Hepatocyte (in vitro differentiated cells): ENCODE measurements at regions not wholly inside any gene's neighbourhood (a gene's known extent, or its start where the extent isn't known, plus 50 kb on each side); places are given as distances from the start of the nearest gene placed in this dataset.

Experiments
- DNase-seq: peaks from one replicate; pipeline ENCODE4 v3.0.0-alpha.2; 2016; ENCODE audit warnings: low spot score
- H2AFZ ChIP-seq: fragments of 200-600 bp; sonication (generic); 2 replicates; pipeline ENCODE4 v1.6.0; 2016; ENCODE audit warnings: antibody characterized with exemption, mild to moderate bottlenecking
- H3K27ac ChIP-seq: fragments of 200-600 bp; sonication (generic); 2 replicates; pipeline ENCODE4 v1.5.1; 2016; ENCODE audit warnings: mild to moderate bottlenecking
- H3K27me3 ChIP-seq: fragments of 200-600 bp; sonication (generic); 2 replicates; pipeline ENCODE4 v1.6.1; 2016
- H3K36me3 ChIP-seq: fragments of 200-600 bp; sonication (generic); replicated peaks from 2 replicates; pipeline ENCODE4 v1.5.1; 2016; ENCODE audit warnings: low read depth; ENCODE audit not compliant: insufficient read depth
- H3K4me1 ChIP-seq: fragments of 200-600 bp; sonication (generic); 2 replicates; pipeline ENCODE4 v1.5.1; 2016; ENCODE audit warnings: mild to moderate bottlenecking, moderate library complexity; ENCODE audit not compliant: insufficient read depth
- H3K4me2 ChIP-seq: fragments of 200-600 bp; sonication (generic); 2 replicates; pipeline ENCODE4 v1.6.0; 2016
- H3K4me3 ChIP-seq: fragments of 200-600 bp; sonication (generic); 2 replicates; pipeline ENCODE4 v1.5.1; 2016; ENCODE audit warnings: mild to moderate bottlenecking
- H3K79me2 ChIP-seq: fragments of 200-600 bp; sonication (generic); 2 replicates; pipeline ENCODE4 v1.6.0; 2017; ENCODE audit warnings: mild to moderate bottlenecking
- H3K9me2 ChIP-seq: fragments of 200-600 bp; sonication (generic); replicated peaks from 2 replicates; pipeline ENCODE4 v1.6.0; 2017; ENCODE audit warnings: mild to moderate bottlenecking; ENCODE audit not compliant: insufficient read depth
- H3K9me3 ChIP-seq: fragments of 200-600 bp; sonication (generic); 2 replicates; pipeline ENCODE4 v1.5.1; 2016; ENCODE audit warnings: low read depth, mild to moderate bottlenecking
- H4K20me1 ChIP-seq: fragments of 200-600 bp; sonication (generic); 2 replicates; pipeline ENCODE4 v1.6.0; 2016; ENCODE audit warnings: mild to moderate bottlenecking; ENCODE audit not compliant: insufficient read depth, poor library complexity, severe bottlenecking
- EZH2 ChIP-seq: fragments of 200-600 bp; sonication (generic); IDR thresholded peaks from 2 replicates; pipeline ENCODE4 v1.6.1; 2016; ENCODE audit warnings: antibody characterized with exemption, mild to moderate bottlenecking, borderline replicate concordance
- EZH2phosphoT487 ChIP-seq: fragments of 200-600 bp; sonication (generic); IDR thresholded peaks from one replicate; pipeline ENCODE4 v1.6.1; 2018; ENCODE audit warnings: antibody characterized with exemption, mild to moderate bottlenecking, low read depth, moderate library complexity; ENCODE audit not compliant: unreplicated experiment, severe bottlenecking
- WGBS: methylation state at CpG from one replicate; pipeline ENCODE4 v1.1.6; 2016; ENCODE audit warnings: low lambda C conversion rate; ENCODE audit errors: missing lambda C conversion rate; 5-methylcytosine and 5-hydroxymethylcytosine counted together
- TF ChIP-seq, protein P1 (sequence below): fragments of 200-600 bp; sonication (generic); IDR thresholded peaks from 2 replicates; pipeline ENCODE4 v1.5.1; 2016; ENCODE audit warnings: antibody characterized with exemption, mild to moderate bottlenecking; ENCODE audit not compliant: poor library complexity

DNA sequence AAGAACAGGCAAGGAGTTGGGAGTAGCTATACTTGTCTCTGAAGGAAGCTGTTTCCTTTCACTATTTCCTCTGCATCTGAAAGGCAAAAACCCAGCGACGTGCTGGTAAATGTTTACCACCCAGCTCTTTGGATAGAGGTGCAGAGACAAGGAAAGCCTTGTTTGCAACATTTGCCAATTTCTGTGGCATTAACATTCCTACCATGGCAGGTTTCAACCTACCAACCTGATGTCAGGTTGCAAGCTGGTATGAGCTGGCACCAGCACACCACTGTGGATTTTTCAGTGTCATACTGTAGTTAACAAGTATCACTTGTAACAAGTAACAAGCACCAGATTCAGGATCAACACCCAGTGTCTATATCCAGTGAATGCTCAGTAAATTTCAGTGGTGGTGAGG lies 294.8 kb upstream of the TMPO start:
- H3K4me2 ChIP-seq: no peak overlapping the region

DNA sequence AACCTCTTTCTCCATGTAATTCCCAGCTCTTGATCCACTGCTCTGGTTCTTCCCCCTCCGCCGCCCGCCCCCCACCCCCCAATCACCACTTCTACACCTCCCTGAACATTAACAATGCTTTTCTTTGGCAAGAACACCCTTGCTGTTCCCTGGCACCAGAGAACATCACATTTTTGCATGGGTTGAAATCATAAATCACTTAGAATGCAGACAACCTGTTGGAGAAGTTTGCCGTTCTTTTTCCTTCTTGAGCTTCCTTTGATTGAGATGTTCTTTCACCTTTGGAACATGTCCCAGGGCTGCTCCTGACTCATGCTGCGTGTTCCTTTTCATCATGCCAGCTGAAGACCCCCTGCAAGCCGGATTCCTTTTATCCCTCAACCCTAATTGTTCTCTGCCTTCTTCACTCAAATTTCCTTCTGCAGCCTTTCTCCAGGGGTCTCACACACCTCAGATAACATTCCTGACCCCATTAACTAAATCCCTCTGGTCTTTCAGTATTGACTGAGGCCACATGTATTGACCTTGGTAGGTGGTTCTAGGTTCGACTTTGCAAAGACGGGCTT lies 294.1 kb upstream of the TMPO start:
- peaks cover 14% of the 10 kb centered on the region for H3K4me1 ChIP-seq
- H3K27ac ChIP-seq: no peak overlapping the region
- no peak overlapping the region for H3K4me3 ChIP-seq
- no peak overlapping the region for H3K4me2 ChIP-seq
- H3K9me2 ChIP-seq: no peaks in the 10 kb centered on the region
- no peaks in the 10 kb centered on the region for H3K9me3 ChIP-seq
- H2AFZ ChIP-seq: no peak overlapping the region
- no peaks in the 10 kb centered on the region for H3K79me2 ChIP-seq
- no peaks in the 10 kb centered on the region for H3K27me3 ChIP-seq
- H4K20me1 ChIP-seq: no peaks in the 10 kb centered on the region
- H3K36me3 ChIP-seq: no peaks in the 10 kb centered on the region
- TF ChIP-seq, protein P1, sequence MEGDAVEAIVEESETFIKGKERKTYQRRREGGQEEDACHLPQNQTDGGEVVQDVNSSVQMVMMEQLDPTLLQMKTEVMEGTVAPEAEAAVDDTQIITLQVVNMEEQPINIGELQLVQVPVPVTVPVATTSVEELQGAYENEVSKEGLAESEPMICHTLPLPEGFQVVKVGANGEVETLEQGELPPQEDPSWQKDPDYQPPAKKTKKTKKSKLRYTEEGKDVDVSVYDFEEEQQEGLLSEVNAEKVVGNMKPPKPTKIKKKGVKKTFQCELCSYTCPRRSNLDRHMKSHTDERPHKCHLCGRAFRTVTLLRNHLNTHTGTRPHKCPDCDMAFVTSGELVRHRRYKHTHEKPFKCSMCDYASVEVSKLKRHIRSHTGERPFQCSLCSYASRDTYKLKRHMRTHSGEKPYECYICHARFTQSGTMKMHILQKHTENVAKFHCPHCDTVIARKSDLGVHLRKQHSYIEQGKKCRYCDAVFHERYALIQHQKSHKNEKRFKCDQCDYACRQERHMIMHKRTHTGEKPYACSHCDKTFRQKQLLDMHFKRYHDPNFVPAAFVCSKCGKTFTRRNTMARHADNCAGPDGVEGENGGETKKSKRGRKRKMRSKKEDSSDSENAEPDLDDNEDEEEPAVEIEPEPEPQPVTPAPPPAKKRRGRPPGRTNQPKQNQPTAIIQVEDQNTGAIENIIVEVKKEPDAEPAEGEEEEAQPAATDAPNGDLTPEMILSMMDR: no peak
- TF ChIP-seq EZH2phosphoT487: no peak
- no peak for TF ChIP-seq EZH2
- no peak for DNase-seq
- WGBS: 73% methylated on average over 8 of the region's 8 CpGs

More for the DNA sequence above, 294.8 kb upstream of the TMPO start:
- Histone ChIP-seq H3K27ac (no peak overlapping the region), H2AFZ (no peak overlapping the region), H3K9me3 (no peaks in the 10 kb centered on the region), H3K9me2 (no peaks in the 10 kb centered on the region), H3K79me2 (no peaks in the 10 kb centered on the region), H4K20me1 (no peaks in the 10 kb centered on the region), H3K4me1 (peaks cover 14% of the 10 kb centered on the region), H3K27me3 (no peaks in the 10 kb centered on the region), H3K36me3 (no peaks in the 10 kb centered on the region), H3K4me3 (no peak overlapping the region)
- 64% methylated on average over 2 of the region's 2 CpGs for WGBS
- TF ChIP-seq, protein P1: no peak
- TF ChIP-seq EZH2phosphoT487 (no peak), EZH2 (no peak)
- DNase-seq: no peak

DNA sequence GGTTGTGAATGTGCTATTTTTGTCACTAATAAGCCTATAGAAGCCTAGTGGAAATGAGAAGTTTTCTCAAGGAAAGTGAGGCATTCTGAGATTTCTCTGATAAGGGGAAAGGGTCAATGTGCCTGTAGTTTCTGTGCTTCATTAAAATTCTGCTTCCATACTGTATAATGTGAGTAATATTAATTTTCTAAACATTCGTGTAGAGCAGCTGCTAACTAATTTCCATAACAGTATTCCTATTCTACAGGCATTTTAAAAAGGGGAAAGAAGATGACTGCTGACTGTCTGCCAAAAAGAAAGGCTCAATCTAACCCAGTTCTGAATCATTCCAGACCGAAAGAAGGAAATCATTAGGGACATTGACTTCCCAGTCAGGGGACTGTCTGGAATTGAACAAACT lies 293.3 kb upstream of the TMPO start:
- H3K36me3 ChIP-seq: no peaks in the 10 kb centered on the region
- H3K79me2 ChIP-seq: no peaks in the 10 kb centered on the region
- WGBS: 80% methylated on average over 2 of the region's 2 CpGs
- H3K9me3 ChIP-seq: no peaks in the 10 kb centered on the region
- no peak overlapping the region for H2AFZ ChIP-seq
- no peak overlapping the region for H3K4me3 ChIP-seq
- peaks cover 14% of the 10 kb centered on the region for H3K4me1 ChIP-seq
- H3K4me2 ChIP-seq: no peak overlapping the region
- no peak for TF ChIP-seq EZH2
- TF ChIP-seq EZH2phosphoT487: no peak
- TF ChIP-seq, protein P1: no peak
- H3K27ac ChIP-seq: no peak overlapping the region
- H3K27me3 ChIP-seq: no peaks in the 10 kb centered on the region
- DNase-seq: no peak
- no peaks in the 10 kb centered on the region for H3K9me2 ChIP-seq
- H4K20me1 ChIP-seq: no peaks in the 10 kb centered on the region
